GM19372 (cell line): ENCODE measurements at regions not wholly inside any gene's neighbourhood (a gene's known extent, or its start where the extent isn't known, plus 50 kb on each side); places are given as distances from the start of the nearest gene placed in this dataset.

Experiments used
- ATAC-seq: cut with Tn5 transposase; IDR thresholded peaks from one replicate; pipeline ENCODE4 v1.9.1; 2021; ENCODE audit warnings: mild to moderate bottlenecking, low read depth, moderate library complexity; ENCODE audit not compliant: unreplicated experiment

GRCh38 chr5:73344835-73345234 lies 103.7 kb downstream of the FOXD1 start:
- ATAC-seq = no peak

GRCh38 chr5:73339711-73340110 lies 108.9 kb downstream of the FOXD1 start:
- no peak for ATAC-seq

GRCh38 chr5:73339051-73339575 lies 109.5 kb downstream of the FOXD1 start:
- ATAC-seq = no peak

GRCh38 chr5:73338256-73339050 lies 110.1 kb downstream of the FOXD1 start:
- ATAC-seq = no peak

GRCh38 chr5:73337586-73338255 lies 110.9 kb downstream of the FOXD1 start:
- ATAC-seq = no peak

GRCh38 chr5:73336366-73336765 lies 112.2 kb downstream of the FOXD1 start:
- no peak for ATAC-seq

GRCh38 chr5:73333944-73334703 lies 114.5 kb downstream of the FOXD1 start:
- ATAC-seq = no peak

GRCh38 chr5:73330613-73331012 lies 118.0 kb downstream of the FOXD1 start:
- ATAC-seq = no peak

- ATAC-seq = no peak
Observed at GRCh38 chr5:73328640-73329039, 119.9 kb downstream of the FOXD1 start.

GRCh38 chr5:73327908-73328455 lies 120.6 kb downstream of the FOXD1 start:
- ATAC-seq = no peak

GRCh38 chr5:73325546-73325945 lies 123.0 kb downstream of the FOXD1 start:
- ATAC-seq = no peak

- no peak for ATAC-seq
Observed at GRCh38 chr5:73323466-73323865, 125.1 kb downstream of the FOXD1 start.

- no peak for ATAC-seq
Observed at GRCh38 chr5:73322437-73323076, 126.0 kb downstream of the FOXD1 start.

- no peak for ATAC-seq
Observed at GRCh38 chr5:73321757-73322436, 126.7 kb downstream of the FOXD1 start.

GRCh38 chr5:73319036-73319435 lies 129.5 kb downstream of the FOXD1 start:
- no peak for ATAC-seq

GRCh38 chr5:73318308-73318719 lies 130.3 kb downstream of the FOXD1 start:
- ATAC-seq = no peak

GRCh38 chr5:73317523-73317922 lies 131.1 kb downstream of the FOXD1 start:
- no peak for ATAC-seq

GRCh38 chr5:73314395-73315257 lies 134.0 kb downstream of the FOXD1 start:
- no peak for ATAC-seq
